GM23248 (cell line): ENCODE measurements at regions not wholly inside any gene's neighbourhood (a gene's known extent, or its start where the extent isn't known, plus 50 kb on each side); places are given as distances from the start of the nearest gene placed in this dataset.

Experiments used
- EZH2 ChIP-seq: fragments of 200-600 bp; sonication (generic); IDR thresholded peaks from 2 replicates; pipeline ENCODE4 v1.6.1; 2018; ENCODE audit warnings: antibody characterized with exemption, mild to moderate bottlenecking; ENCODE audit not compliant: insufficient read depth, poor library complexity, severe bottlenecking
- EZH2phosphoT487 ChIP-seq: fragments of 200-600 bp; sonication (generic); IDR thresholded peaks from 2 replicates; pipeline ENCODE4 v1.6.1; 2018; ENCODE audit warnings: antibody characterized with exemption, moderate library complexity, mild to moderate bottlenecking, low read depth; ENCODE audit not compliant: insufficient read depth

DNA sequence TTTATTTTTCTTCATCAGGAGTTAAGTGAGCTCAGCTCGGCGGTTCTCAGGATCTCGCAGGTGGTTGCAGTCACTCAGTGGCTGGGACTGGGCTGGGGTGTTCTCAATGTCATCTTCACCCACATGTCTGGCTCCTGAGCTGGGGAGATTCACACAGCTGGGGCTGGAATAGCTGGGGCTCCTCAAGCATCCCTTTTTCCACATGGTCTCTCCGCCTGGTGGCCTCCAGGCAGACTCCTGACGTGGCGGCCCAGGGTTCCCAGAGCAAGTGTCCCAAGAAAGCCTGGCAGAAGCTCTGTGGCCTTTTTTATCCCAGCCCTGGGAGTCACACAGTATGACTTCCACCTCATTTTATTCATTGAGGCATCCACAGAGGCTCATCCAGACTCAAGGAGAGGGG, 84.1 kb upstream of the ANKRD34C start:
- TF ChIP-seq EZH2 (no peak), EZH2phosphoT487 (no peak)
